Stimulated activated CD8-positive, alpha-beta memory T cell treated with anti-CD3 and anti-CD28 coated beads, Interleukin-12 subunit alpha, Interleukin-12 subunit beta, amount 100 ng/mL, for 1 hour (primary cell): ENCODE measurements at regions not wholly inside any gene's neighbourhood (a gene's known extent, or its start where the extent isn't known, plus 50 kb on each side); places are given as distances from the start of the nearest gene placed in this dataset.

Experiments used
- DNase-seq: peaks from one replicate; pipeline ENCODE4 v3.0.0-alpha.2; 2020; ENCODE audit warnings: low read depth

DNA sequence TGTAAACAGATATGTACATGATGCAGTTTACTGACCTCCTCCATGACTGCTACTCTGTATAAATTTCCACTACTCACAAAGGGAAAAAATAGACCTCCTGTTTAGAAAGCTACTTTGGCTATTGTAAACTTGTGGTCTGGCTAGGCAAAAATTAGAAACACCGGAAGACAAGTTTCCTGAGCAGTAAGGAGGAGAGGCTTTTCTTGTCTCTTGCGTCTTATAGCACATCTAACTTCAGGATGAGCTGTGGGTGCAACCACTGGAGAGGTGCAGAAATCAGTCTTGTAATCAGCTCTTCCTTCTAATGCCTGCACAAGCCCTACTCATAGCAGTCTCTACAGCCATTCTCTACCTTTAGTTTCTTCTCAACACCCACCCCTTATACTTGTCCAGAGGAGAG is 296.5 kb upstream of the SLC35B3 start:
- no peak for DNase-seq

DNA sequence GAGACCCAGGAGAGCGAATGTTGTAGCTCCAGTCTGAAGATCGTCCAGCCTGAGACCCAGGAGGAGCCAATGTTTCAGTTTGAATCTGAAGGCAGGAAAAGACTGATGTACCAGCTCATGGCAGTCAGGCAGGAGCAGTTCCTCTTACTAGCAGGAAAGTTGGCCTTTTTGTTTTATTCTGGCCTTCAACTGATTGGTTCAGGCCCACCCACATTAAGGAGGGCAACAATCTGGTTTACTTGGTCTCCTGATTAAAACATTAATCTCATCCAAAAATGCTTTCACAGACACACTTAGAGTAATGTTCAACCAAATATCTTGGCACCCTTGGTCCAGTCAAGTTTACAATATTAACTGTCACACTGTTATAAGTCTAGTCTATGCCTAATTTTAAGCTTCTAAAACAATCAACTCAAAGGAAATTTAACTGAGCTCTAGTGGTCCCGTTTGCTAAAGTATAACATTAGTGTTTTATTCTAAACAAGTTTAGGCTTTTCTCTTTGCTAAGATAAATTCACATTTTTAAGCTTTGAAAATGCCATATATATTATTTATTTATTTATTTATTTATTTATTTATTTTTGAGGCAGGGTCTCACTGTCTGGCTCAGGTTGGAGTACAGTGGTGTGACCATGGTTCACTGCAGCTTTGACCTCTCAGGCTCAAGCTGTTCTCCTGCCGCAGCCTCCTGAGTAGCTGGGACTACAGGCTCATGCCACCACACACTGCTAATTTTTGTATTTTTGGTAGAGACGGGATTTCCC is 275.5 kb upstream of the SLC35B3 start:
- no peak for DNase-seq

DNA sequence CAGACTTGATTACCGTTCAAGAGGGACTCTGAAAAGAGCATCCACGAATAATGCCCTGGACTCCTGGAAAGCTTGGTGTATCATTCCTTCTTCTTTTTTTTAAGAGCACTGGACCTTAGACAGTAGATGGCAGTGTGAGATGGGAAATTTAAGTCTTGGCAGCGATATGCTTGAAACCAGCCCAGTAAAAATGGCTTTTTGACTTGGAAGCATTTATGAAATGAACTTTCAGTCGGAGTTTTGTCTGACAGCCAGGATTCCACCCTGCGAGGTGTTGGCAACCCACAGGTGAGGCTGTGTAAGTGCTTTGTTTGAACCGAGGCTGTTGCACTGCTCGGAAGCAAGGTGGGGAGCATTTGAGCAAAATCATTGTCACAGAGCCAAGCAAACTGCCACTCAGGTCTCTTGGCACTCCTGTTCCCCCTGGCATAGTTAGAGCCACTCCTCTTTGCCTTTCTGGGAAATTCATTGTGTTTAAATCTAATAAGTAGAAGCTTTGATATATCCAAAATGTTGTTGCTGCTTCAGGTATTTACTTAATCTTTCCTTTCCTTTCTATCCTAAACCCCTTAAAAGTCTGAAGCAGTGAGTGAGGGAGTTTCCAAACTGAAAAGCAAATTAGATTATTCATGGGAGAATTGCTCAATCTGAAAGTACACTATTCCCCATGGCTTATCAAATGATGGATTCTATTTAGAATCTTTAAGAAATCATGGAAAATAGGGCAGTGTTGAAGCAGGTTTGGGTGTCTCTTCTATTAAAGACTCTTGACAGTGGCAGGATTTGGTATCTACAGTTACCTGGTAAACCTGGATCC is 272.8 kb upstream of the SLC35B3 start:
- DNase-seq = no peak

DNA sequence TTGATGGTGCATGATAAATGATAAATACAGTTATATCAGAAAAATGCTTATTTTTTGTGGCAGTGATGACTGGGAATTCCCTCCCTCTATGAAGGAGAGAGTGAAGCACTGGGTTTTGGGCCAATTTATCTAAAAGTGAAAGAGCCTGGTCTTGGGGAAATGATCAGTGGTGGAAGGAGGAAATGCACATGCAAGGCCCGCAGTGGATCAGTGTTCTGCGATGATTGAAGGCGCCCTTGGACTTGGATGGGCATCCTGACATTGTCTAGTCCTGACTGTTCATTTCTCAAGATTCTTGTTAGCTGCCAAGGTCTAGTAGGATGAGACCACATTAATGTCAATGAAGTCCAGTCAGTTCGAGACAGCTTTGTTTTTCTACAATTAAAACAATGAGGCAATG is 272.0 kb upstream of the SLC35B3 start:
- no peak for DNase-seq

DNA sequence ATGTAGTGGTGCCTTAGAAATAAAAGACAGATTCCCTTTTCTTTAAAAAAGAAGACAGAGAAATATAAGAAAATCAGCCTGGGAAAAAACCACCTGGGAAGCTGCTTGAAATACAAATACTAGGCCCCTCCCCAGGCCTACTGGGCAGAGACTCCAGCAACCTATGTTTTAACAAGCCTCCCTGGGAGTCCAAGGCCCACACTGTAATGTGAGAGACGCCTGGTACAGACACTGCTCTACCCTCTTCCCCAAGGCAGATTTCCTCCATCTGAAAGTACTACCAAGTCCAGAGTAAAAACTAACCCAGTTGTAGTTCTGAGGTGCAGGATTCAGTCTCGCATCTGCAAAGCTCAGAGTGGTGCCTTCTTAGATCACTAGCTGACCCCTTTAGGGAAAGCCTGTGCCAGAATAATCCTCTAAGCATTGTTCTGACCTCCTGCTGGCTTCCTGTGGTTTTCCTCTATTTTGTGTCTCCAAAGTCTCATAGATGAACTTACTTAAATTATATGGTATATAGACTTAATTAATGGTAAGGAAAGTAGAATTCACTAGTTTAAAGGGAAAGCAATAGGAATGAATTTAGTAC is 270.2 kb upstream of the SLC35B3 start:
- no peak for DNase-seq

DNA sequence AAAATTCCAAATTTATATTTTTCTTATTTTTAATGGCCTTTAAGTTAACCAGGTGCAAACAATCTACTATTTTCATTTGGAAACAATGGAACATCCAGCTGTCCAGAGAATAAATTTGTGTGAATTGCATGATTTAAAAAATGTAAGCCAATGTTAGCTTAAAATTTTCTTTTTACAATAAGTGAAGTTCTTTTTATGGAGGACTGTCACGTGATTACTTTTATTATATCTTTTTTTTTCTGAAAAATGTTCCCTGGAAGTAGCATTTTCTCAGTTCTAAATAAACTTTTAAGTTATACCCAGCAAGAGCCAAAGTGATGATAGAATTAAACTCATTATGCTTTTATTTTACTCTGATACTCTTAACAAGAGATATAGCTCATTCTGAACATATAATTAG is 267.7 kb upstream of the SLC35B3 start:
- no peak for DNase-seq

DNA sequence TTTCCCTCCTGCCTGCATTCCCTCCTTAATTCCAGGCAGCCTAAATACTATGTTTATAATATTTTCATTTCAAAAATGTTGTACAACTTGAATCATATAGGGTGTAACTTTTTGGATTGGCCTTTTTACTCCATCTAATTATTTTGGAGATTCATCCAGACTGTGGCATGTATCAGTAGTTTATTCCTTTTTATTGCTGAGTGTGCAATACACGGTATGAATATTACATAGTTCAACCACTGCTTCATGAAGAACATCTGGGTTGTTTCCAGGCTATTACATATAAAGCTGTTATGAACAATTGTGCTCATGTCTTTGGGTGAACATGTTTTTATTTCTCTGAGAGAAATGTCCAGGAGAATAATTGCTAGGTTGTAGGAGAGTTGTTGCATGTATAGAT is 253.5 kb upstream of the SLC35B3 start:
- no peak for DNase-seq

DNA sequence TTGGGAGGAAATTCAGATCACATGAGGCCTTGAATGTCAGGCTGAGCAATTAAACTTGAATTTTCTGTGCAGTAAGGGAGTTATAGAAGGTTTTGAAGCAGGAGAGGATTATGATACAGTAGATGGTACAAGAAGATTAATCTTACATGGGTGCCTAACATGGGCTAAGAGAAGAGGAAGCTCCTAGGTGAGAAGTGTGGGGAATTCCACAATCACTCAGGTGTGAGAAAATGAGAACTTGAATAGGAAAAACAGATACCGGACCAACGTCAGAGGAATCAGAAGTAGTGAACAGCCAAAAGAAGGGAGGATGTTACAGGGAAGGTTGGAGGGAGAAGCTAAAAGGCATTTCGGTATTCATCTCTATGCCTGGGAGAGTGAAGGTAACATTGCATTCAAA is 250.7 kb upstream of the SLC35B3 start:
- DNase-seq = no peak

DNA sequence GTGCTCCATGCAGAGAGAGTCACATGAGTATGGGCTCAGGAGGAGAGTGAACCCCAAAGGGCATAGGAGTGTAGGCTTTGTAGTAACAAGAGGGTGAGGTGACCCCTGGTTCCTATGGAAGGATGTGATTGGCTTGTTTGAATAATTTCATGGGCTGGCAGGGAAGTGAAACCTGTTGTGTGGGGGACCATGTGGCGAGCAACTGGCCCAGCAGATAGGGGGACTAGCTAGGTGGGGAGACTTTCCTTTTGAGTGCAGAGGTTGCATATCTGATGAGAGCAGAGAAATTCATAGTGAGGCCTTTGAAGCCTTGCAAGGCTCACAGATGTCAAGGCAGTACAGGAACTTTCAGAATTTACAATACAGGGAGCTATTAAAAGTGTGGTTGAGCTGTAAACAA is 247.9 kb upstream of the SLC35B3 start:
- DNase-seq = no peak

DNA sequence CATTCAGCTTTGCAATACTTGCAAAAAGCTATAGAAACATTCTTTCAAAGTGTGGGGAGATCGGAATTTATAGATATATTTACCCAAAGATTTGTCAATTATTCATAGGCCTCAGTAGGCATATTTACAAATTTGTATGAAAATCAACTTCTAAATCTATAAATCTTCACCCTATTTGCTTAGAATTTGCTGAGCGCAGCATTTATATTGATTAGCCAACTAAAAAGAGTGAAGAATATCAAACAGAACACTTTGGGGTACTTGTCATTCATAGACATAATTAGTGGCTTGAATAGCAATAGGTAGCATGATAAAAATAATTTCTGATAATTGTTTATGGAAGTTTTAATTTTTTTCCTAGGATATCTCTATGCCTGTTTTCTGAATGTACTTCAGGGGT is 244.5 kb upstream of the SLC35B3 start:
- no peak for DNase-seq

DNA sequence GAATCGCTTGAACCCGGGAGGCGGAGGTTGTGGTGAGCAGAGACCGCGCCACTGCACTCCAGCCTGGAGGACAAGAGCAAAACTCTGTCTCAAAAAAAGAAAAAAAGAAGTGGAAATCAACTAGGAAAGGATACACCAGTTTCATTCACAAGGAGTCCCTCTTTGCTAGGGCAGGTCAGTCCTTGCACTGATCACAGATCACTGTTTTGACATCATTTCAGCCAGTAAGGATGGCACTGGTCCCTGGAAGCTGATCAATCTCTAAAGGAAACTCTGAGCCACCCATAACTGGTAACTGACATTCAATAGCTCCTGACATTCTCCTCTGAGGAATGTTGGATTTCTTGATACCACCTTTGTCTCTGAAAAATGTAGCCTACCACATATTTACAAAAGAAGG is 243.1 kb upstream of the SLC35B3 start:
- DNase-seq = no peak

DNA sequence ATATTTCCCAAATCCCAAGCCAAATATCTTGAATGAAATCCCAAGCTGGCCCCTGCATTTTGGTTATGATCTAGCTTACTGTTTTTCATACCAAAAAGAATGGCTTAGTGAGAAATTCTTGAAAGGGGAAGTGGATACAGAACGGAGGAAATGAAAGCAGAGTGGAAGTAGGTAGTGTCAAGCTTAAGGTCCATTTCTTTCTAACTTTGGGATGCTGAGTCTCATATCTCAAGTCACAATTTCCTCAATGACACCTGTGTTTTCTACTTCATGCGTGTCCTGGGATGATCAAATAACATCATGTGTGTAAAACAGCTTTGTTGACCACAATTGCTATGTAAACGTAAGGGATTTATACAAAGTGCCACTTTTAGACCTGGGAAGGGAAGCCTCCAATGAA is 238.8 kb upstream of the SLC35B3 start:
- DNase-seq = no peak

DNA sequence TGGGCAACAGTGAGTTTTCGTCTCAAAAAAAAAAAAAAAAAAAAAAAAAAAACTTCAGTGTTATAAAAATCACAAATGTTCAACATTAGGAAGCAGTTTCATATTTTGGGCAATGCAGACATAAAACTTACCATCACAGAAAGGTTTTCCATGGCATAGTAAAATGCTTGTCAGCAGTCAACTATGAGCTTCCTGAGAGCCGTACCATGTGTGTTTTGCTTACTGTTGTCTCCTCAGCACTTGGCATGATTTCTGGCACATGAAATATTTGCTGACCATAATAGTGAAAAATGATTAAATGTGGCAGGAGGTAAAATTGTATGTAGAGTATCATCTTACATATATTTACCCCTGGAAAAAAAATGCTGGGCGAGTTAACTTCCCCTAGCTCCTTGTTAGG is 237.5 kb upstream of the SLC35B3 start:
- no peak for DNase-seq

DNA sequence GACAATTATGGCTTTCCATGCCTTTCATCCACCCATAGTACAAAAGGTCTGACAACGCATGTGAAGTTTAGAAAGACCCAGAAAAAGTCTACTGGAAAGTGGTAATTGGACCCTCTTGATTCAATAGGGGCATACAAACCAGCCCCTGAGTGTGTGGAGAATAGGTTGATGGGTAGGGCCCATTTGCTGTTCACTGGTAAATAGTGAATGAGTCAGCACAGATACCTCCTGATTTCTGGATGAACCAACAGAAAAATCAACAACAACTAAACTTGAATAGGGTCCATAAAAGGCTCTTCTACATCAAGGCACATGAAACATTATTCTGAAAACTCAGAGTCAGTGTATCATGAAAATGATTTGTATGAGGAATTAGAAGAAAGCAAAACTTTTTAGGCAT is 235.4 kb upstream of the SLC35B3 start:
- no peak for DNase-seq

DNA sequence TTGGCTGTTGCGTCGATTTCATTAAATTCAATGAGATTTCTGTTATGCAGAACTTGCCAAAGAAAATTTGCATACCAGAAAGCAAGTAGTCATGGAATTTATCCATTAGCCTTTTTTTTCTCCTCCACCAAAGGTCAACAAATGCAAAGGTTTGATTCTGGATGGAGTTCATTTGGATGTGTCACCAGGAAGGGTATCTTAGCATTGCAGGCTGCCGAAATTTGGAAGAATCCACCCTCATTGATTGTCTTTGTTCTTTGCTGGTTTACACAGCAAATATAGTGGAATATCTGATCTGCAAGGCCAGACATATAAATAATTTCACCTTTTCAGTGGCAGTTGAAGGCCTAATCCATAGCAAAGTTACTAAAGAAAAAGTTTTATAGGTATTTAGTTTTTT is 229.4 kb upstream of the SLC35B3 start:
- DNase-seq = no peak

DNA sequence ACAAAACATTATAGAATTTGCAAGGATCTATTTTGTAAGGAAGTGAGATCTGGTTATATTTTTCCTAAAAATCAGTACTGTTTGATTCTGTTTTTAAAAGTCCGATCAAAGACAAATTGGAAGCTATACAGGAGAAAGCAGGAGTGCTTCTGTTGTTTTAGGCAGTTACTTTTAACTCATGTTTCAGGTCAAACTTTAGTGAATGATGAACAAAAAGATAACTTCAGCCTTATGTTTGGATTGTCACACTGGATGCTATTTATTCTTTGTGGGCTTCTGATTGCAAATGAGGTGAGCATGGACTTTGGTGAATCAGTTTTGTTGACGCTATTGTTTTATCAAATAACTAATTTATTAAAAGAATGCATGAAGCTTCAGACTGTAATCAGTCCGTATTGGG is 228.7 kb upstream of the SLC35B3 start:
- no peak for DNase-seq

DNA sequence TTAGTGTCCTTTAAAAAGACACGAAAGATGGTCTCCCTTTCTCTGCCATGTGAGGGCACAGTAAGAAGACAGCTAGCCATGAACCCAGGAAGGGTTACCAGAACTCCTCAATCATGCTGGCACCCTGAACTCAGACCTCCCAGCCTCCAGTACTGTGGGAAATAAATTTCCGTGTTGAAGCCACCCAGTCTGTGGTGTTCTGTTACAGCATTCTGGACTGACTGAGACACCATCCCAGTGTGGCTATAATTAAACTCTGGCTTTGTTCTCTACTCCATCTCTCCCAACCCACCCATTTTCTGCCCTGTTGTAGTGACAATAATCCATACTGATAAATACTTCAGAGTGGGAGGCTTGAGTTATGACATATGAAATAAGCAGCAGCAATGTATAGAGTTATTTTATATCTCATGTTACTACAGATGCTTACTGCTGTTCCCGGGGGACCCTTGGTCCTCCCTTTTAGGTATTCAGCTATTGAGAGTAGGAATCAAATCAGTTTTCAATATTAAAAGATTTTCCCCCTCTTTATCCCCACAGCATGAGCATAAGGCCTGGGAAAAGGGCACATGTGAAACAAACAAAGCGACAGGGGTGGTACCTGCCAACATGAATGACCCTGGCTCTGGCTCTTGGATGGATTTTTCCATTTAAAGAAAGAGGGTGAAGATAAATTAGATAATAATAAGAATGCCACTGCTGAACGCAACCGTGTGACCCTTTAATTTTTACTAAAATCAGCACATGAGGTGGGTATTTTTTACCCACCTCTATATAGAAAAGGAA is 224.3 kb upstream of the SLC35B3 start:
- DNase-seq = no peak

DNA sequence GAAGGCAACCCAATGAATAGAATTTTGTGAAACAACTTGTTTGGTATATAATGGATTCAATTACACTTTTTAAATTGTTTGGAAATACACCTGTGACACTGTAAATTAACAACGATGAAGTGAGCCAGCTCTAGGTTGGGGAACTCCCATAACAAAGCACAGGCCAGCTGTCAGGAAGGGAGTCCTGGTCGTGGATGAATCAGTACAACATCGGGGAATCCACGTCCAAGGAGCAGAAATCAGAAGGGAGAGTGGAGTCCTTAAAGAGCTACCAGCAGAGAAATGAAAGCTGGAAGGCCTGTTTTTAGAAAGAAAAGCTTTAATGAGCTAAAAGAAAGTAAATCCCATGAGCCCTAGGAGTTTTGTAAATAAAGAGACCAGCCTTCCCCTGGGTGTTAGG is 223.1 kb upstream of the SLC35B3 start:
- no peak for DNase-seq

DNA sequence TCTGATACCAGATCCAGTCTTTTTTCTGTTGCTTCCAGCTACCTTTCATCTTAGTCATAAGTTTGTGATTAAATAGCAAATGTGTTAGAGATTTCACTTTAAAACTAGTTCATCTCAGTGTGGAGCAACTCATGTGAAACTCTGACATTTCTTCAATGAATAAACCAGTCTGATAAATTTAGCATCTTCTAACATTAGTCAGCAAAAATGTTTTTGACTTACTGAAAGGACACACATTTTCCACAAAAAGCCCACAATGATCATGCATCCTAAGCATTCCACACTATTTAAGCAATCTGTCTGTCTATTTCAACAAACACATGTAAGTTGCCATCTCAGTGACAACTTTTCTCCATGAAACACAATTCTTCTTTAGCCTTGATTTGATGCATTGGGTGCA is 222.2 kb upstream of the SLC35B3 start:
- no peak for DNase-seq

DNA sequence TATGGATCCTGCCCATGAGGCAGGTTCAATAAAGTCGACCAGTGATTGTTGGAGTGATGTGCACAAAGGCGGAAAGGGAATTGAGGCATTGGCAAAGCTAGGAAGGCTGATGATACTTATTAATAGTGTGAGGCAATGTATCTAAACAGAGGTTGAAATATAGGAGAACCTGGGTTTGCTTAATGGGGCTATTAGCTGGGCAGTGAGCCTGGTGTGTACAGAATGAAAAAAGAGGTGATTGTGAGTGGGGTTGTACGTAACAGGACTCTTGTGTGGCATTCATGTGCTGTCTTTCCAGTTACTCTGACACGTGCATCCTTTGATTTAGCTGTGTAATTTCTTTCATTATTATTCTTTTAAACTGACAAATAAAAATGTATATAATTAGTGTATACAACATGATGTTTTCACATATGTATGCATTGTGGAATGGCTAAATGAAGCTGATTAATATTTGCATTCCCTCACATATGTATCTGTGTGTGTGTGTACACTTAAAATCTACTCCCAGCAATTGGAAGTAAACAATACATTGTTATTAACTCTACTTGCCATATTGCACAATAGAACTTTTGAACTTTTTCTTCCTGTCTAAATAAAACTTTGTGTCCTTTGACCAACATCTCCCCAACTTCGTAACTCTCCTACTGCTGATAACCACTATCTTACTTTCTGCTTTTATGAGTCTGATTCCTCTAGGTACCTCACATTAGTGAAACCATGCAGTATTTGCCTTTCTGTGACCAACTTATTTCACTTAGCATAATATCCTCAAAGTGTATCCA is 220.5 kb upstream of the SLC35B3 start:
- DNase-seq = no peak

DNA sequence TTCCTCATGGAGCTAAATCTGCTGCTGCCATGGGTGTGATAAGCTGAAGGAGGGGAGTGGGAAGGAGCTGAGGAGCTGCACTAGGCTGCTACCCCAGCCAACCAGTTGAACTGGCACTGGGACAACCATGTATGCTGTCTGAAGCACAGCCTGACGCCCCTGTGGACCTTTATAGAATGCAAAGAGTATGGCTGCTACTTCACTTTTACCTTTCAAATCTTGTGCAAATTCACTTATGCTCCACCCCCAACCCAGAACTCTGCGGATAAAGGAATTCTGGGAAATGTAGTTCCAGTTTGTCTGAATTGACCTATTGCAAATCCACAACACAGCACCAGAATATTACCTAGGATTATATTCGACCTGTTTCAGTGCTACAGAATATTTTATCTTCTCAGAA is 217.4 kb upstream of the SLC35B3 start:
- DNase-seq = no peak

DNA sequence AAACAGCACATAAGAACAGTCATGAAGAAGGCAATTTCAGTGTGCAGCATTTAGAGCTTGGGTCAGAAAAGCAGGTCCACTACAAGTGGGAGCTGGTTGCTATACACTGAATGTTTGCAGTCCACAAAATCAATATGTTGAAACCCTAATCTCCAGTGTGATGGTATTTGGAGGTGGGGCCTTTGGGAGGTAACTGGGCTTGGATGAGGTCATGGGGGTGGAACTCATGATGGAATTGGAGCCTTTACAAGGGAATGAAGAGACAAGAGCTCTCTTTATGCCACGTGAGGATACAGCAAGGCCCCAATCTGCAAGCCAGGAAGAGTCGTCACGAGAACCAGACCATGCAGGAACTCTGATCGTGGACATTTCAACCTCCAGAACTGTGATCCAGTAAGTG is 216.7 kb upstream of the SLC35B3 start:
- DNase-seq = no peak
